ENCODE measurements at regions not wholly inside any gene's neighbourhood (a gene's known extent, or its start where the extent isn't known, plus 50 kb on each side); places are given as distances from the start of the nearest gene placed in this dataset.
"Not testable (repeated sequence)": the region's sequence is repeated elsewhere in the genome, so short reads cannot be mapped to it uniquely, and the experiment has no call there.

DNA sequence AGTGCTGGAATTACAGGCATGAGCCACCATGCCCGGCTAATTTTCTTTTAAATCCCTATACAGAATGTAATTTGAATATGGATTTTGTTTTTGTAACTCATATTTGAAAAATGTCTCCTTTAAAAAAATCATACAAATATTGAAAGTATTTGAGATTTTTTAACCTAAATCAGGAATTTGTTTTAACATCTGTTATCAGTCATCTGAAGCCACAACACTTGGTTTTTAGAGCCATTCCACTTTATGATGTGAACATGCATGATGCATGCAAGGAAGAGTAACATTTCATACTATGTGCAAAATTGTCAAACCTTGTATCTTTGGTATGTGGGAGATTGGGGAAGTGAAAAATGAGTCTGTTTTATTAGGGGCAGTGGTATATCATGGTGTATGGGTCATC, 124.5 kb upstream of the AHI1 start:
- H3K27me3 Mint-ChIP-seq (ENCODE audit: low read depth in 3 of 3), result peaks cover 0 to 3% (median 2%) of the 10 kb centered on the region in 3 donors
- H3K27ac Mint-ChIP-seq, result no peak overlapping the region
- H3K9me3 Mint-ChIP-seq, result no peaks in the 10 kb centered on the region
- no peaks in the 10 kb centered on the region for H3K36me3 Mint-ChIP-seq
- H3K4me1 Mint-ChIP-seq, result peaks cover 32 to 48% of the 10 kb centered on the region in 2 donors
- DNase-seq, result no peak
- peak overlapping the region in 1 of 5 donors; percentile 46 for H3K4me3 Mint-ChIP-seq

DNA sequence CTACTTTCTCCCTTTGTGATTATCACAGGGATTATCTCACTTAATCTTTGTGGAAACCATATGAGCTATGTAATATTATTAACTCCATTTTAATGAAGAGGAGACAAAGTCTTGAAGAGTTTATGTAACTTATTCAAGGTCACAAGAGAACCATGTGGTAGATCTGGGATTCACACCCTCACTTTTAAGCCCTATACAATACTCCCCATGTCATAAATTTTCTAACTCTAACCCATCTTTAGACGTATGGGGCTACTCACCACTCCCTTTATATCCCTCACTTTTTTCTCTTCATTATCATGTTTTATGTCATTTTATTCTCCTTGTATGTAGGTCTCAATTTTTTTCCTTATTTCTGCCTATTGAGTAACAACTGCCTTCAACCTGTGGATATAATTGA, 126.4 kb upstream of the AHI1 start:
- Mint-ChIP-seq H3K4me3 (peak overlapping the region; percentile 10 to 69 (median 23)), H3K9me3 (no peaks in the 10 kb centered on the region), H3K27ac (peak overlapping the region in 5 of 6 donors; percentile 15 to 82 (median 71)), H3K27me3 (ENCODE audit: low read depth in 3 of 3) (peaks cover 0 to 3% (median 2%) of the 10 kb centered on the region in 3 donors), H3K36me3 (no peaks in the 10 kb centered on the region), H3K4me1 (peaks cover 32 to 48% of the 10 kb centered on the region in 2 donors)
- peak in 2 of 3 donors; percentile 3 to 29 for DNase-seq

DNA sequence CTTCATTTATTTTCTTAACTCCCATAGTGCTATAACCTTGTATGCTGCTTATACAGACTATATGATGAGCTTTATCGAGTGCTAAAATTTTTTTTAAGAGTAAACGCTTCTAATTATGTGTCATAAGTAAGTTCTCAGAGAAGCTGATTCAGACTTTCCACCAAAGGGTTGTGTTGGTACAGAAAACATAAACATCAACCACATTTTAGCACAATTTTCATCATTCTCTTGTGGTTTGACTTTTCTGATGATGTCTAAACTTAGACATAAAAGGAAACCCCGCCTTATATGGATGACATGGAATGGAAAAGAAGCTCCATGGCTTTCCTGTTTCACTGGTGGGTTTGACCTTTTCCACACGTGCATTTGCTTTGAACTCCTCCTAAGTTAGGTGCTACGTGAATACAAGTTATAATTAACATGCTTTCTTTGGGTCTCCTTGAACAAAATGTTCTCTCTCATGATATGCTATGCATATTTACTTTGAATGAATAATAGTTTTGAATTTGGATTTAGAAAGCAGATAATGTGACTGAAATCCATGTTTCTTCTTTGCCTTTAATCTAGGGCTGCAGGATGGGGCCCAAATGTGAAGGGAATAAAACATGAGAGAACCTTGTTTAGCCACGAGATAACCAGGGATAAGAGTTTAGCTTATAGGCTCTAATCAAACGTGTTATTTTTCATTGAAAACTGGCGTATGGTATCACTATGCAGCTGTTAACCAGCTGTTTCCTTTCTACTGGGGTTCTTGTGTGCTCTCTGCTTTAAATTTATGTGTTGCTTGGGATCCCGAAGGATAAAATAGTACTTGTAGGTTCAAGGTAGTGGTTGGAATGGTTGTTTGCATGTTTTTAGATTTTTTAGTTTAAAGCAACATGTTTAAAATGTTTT, 127.1 kb upstream of the AHI1 start:
- H3K27ac Mint-ChIP-seq, result peak overlapping the region; percentile 20 to 82 (median 66)
- no peaks in the 10 kb centered on the region for H3K9me3 Mint-ChIP-seq
- peak overlapping the region; percentile 30 to 70 (median 40) for H3K4me3 Mint-ChIP-seq
- peaks cover 32 to 48% of the 10 kb centered on the region in 2 donors for H3K4me1 Mint-ChIP-seq
- DNase-seq, result peak; percentile 41 to 67 (median 64)
- H3K36me3 Mint-ChIP-seq, result no peaks in the 10 kb centered on the region
- H3K27me3 Mint-ChIP-seq (ENCODE audit: low read depth in 3 of 3), result peaks cover 0 to 3% (median 0%) of the 10 kb centered on the region in 3 donors

DNA sequence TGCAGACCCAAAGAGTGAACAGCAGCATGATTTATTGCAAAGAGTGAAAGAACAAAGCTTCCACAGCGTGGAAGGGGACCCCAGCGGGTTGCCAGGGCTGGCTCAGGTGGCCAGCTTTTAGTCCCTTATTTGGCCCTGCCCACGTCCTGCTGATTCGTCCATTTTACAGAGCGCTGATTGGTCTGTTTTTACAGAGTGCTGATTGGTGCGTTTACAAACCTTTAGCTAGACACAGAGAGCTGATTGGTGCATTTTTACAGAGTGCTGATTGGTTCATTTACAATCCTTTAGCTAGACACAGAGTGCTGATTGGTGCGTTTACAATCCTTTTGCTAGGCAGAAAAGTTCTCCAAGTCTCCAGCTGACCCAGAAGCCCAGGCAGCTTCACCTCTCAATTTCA, 128.5 kb upstream of the AHI1 start:
- not testable (repeated sequence) for H3K9me3 Mint-ChIP-seq; H3K36me3 Mint-ChIP-seq; H3K27me3 Mint-ChIP-seq (ENCODE audit: low read depth in 3 of 3); DNase-seq
- peaks cover 32 to 48% of the 10 kb centered on the region in 2 donors for H3K4me1 Mint-ChIP-seq
- H3K4me3 Mint-ChIP-seq, result peak overlapping the region in 1 of 5 donors; percentile 70
- peak overlapping the region in 2 of 6 donors; percentile 60 to 79 for H3K27ac Mint-ChIP-seq

DNA sequence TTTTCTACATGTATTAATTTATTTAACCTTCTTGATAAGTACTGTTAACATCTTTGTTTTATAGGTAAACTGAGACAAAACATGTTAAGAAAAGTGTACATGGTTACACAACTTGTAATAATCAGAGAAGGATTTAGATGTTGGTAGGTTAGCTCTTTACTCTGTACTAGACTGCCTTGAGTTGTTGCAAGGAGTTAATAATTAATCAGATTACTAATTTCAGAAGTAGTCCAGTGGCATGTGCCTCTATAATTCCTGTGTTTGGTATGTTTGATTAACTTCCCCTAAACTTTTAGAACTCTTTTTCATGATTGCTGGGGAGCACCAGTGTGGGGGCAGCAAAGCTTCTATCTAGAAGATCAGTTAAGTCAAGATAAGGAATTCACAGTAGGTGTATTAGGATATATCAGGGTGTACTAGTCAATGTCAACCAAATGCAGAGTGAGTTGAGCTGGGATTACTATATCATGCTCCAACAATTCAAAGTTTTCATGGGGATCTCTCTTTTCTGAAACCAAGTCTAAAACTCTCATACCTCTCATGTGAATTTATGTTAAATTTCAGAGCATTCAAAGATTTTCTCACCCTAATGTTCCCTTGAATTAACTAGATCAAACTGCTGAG, 129.7 kb upstream of the AHI1 start:
- Mint-ChIP-seq H3K4me1 (peaks cover 32 to 45% of the 10 kb centered on the region in 2 donors), H3K27ac (peak overlapping the region in 2 of 6 donors; percentile 14 to 79), H3K27me3 (ENCODE audit: low read depth in 3 of 3) (peaks cover 0 to 3% (median 2%) of the 10 kb centered on the region in 3 donors), H3K4me3 (no peak overlapping the region), H3K36me3 (no peaks in the 10 kb centered on the region), H3K9me3 (no peaks in the 10 kb centered on the region)
- no peak for DNase-seq

GRCh38 chr6:135630789-135631376, 133.3 kb upstream of the AHI1 start:
- no peak overlapping the region for H3K4me3 Mint-ChIP-seq
- H3K36me3 Mint-ChIP-seq, result no peaks in the 10 kb centered on the region
- H3K4me1 Mint-ChIP-seq, result peaks cover 6 to 10% of the 10 kb centered on the region in 2 donors

GRCh38 chr6:135631821-135632220, 134.3 kb upstream of the AHI1 start:
- H3K36me3 Mint-ChIP-seq, result peaks cover 0 to 7% (median 0%) of the 10 kb centered on the region in 3 donors
- no peak overlapping the region for H3K4me3 Mint-ChIP-seq
- H3K27me3 Mint-ChIP-seq (ENCODE audit: low read depth in 3 of 3), result peaks cover 0 to 5% (median 2%) of the 10 kb centered on the region in 3 donors
- H3K27ac Mint-ChIP-seq, result no peak overlapping the region
- H3K4me1 Mint-ChIP-seq, result peaks cover 0 to 1% of the 10 kb centered on the region in 2 donors
- H3K9me3 Mint-ChIP-seq, result peaks cover 0 to 1% (median 0%) of the 10 kb centered on the region in 6 donors
- DNase-seq, result no peak

More at GRCh38 chr6:135630789-135631376, 133.3 kb upstream of the AHI1 start:
- no peak overlapping the region for H3K27ac Mint-ChIP-seq
- H3K9me3 Mint-ChIP-seq, result no peaks in the 10 kb centered on the region
- peaks cover 0 to 2% (median 2%) of the 10 kb centered on the region in 3 donors for H3K27me3 Mint-ChIP-seq (ENCODE audit: low read depth in 3 of 3)
- DNase-seq, result no peak

DNA sequence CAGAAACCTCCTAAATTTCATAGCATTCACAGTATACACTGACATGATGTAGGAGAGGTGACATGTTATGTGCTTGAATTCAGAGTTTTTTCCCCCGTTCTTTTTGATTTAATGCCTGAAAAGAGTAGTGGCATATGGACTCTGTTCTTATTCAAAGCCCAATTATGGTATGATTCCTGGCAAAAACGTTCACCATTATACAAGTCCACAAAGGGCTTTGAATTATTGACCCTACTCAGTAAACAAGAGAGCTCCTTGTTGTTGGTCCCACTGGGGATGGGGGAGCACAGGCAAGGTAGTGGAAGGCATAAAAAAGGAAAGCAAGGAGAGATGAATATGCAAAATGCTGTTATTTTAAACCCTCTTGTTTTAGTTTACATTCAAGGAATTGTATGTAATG, 136.0 kb upstream of the AHI1 start:
- Mint-ChIP-seq H3K4me3 (no peak overlapping the region), H3K27me3 (ENCODE audit: low read depth in 3 of 3) (peaks cover 0 to 5% (median 2%) of the 10 kb centered on the region in 3 donors), H3K9me3 (peaks cover 0 to 1% (median 0%) of the 10 kb centered on the region in 6 donors), H3K36me3 (peaks cover 0 to 11% (median 0%) of the 10 kb centered on the region in 3 donors), H3K4me1 (no peaks in the 10 kb centered on the region), H3K27ac (no peak overlapping the region)
- no peak for DNase-seq

- H3K4me3 Mint-ChIP-seq, result no peak overlapping the region
- no peak for DNase-seq
- peaks cover 0 to 1% (median 0%) of the 10 kb centered on the region in 6 donors for H3K9me3 Mint-ChIP-seq
- no peak overlapping the region for H3K27ac Mint-ChIP-seq
- peaks cover 0 to 7% (median 3%) of the 10 kb centered on the region in 3 donors for H3K27me3 Mint-ChIP-seq (ENCODE audit: low read depth in 3 of 3)
- H3K4me1 Mint-ChIP-seq, result no peaks in the 10 kb centered on the region
- H3K36me3 Mint-ChIP-seq, result peaks cover 0 to 11% (median 4%) of the 10 kb centered on the region in 3 donors
Measured at GRCh38 chr6:135637701-135638100, 140.2 kb upstream of the AHI1 start.

- H3K27ac Mint-ChIP-seq, result no peak overlapping the region
Measured at GRCh38 chr6:135638108-135638507, 140.6 kb upstream of the AHI1 start.

DNA sequence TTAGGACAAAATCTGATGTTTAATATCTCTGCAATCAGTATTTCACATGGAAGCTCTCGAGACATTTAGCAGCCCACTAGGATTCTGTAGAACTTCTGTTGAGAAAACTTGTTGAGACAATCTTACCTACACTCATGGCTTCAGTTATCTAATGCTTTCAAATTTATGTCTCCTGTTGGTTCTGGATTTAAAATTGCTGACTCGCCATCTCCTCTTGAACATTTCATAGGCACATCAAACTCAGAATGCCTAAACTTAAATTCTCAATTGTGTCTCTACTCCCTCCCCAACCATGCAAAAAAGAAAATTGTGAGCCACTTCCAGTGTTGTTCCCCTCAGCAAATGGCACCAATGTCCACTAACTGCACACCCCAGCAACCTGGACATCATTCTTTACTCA, 142.5 kb upstream of the AHI1 start:
- H3K9me3 Mint-ChIP-seq, result peaks cover 0 to 1% (median 0%) of the 10 kb centered on the region in 6 donors
- no peak overlapping the region for H3K27ac Mint-ChIP-seq
- H3K36me3 Mint-ChIP-seq, result peaks cover 0 to 15% (median 4%) of the 10 kb centered on the region in 3 donors
- DNase-seq, result no peak
- H3K4me3 Mint-ChIP-seq, result no peak overlapping the region
- H3K27me3 Mint-ChIP-seq (ENCODE audit: low read depth in 3 of 3), result peaks cover 0 to 7% (median 3%) of the 10 kb centered on the region in 3 donors
- no peaks in the 10 kb centered on the region for H3K4me1 Mint-ChIP-seq

More at GRCh38 chr6:135638108-135638507, 140.6 kb upstream of the AHI1 start:
- H3K4me3 Mint-ChIP-seq, result no peak overlapping the region
- H3K27me3 Mint-ChIP-seq (ENCODE audit: low read depth in 3 of 3), result peaks cover 0 to 7% (median 3%) of the 10 kb centered on the region in 3 donors
- no peak for DNase-seq
- no peaks in the 10 kb centered on the region for H3K4me1 Mint-ChIP-seq
- H3K36me3 Mint-ChIP-seq, result peaks cover 0 to 11% (median 4%) of the 10 kb centered on the region in 3 donors
- H3K9me3 Mint-ChIP-seq, result peaks cover 0 to 1% (median 0%) of the 10 kb centered on the region in 6 donors

GRCh38 chr6:135640449-135641111, 143.0 kb upstream of the AHI1 start:
- no peak for DNase-seq
- H3K9me3 Mint-ChIP-seq, result peaks cover 0 to 1% (median 0%) of the 10 kb centered on the region in 6 donors
- H3K27me3 Mint-ChIP-seq (ENCODE audit: low read depth in 3 of 3), result peaks cover 0 to 7% (median 3%) of the 10 kb centered on the region in 3 donors
- H3K27ac Mint-ChIP-seq, result no peak overlapping the region
- H3K36me3 Mint-ChIP-seq, result peaks cover 0 to 15% (median 4%) of the 10 kb centered on the region in 3 donors
- no peak overlapping the region for H3K4me3 Mint-ChIP-seq
- H3K4me1 Mint-ChIP-seq, result no peaks in the 10 kb centered on the region

DNA sequence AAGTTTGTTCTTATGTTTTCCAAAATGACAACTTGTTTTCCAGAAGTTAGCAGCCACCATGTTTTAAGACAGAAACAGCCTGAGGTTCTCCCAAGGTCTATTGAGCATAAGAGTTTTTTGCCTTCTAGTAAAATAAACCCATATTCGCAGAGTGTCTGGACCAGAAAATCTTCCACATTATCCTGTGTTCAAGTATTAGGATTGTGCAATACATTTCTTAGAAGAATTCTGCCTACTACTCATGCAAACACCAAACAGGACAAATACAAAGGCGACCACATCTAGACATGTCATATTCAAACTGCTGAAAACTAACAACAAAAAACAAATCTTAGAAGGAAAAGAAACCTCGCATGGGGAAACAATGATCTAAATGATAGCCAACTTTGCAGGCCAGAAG, 145.4 kb upstream of the AHI1 start:
- peaks cover 0 to 7% (median 4%) of the 10 kb centered on the region in 3 donors for H3K36me3 Mint-ChIP-seq
- DNase-seq, result no peak
- H3K4me1 Mint-ChIP-seq, result no peaks in the 10 kb centered on the region
- peaks cover 0 to 3% (median 2%) of the 10 kb centered on the region in 3 donors for H3K27me3 Mint-ChIP-seq (ENCODE audit: low read depth in 3 of 3)
- H3K27ac Mint-ChIP-seq, result no peak overlapping the region
- H3K4me3 Mint-ChIP-seq, result no peak overlapping the region
- no peaks in the 10 kb centered on the region for H3K9me3 Mint-ChIP-seq

All from immature natural killer cell (primary cell).